ENCODE measurements at regions not wholly inside any gene's neighbourhood (a gene's known extent, or its start where the extent isn't known, plus 50 kb on each side); places are given as distances from the start of the nearest gene placed in this dataset.

DNA sequence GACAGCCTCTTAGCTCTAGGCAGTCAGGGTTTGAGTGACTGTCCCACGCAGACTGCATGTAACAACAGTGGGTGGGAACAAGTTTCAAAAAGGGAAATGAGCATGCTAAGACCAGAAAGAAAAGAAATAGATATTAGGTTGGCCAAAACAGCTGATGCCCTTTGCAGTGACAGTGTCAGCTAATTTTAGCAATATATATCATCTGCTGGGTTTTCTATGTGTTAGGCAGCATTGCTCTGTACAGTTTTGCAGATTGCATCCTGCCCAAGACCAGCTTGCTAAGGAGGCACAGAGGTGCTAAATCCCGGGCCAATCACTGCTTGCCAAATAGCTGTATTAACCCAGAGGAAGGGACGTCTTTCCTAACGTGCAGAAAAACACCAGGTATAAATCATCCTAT is 541.9 kb upstream of the TBX3 start:
- TF ChIP-seq, protein P1, sequence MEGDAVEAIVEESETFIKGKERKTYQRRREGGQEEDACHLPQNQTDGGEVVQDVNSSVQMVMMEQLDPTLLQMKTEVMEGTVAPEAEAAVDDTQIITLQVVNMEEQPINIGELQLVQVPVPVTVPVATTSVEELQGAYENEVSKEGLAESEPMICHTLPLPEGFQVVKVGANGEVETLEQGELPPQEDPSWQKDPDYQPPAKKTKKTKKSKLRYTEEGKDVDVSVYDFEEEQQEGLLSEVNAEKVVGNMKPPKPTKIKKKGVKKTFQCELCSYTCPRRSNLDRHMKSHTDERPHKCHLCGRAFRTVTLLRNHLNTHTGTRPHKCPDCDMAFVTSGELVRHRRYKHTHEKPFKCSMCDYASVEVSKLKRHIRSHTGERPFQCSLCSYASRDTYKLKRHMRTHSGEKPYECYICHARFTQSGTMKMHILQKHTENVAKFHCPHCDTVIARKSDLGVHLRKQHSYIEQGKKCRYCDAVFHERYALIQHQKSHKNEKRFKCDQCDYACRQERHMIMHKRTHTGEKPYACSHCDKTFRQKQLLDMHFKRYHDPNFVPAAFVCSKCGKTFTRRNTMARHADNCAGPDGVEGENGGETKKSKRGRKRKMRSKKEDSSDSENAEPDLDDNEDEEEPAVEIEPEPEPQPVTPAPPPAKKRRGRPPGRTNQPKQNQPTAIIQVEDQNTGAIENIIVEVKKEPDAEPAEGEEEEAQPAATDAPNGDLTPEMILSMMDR (conservative IDR thresholded peaks at IDR 0.05; ENCODE audit: low read length): no peak
- TF ChIP-seq EZH2phosphoT487 (IDR thresholded peaks at IDR 0.05; ENCODE audit: borderline replicate concordance): no peak
- H3K9me2 ChIP-seq (replicated peaks; ENCODE audit: low read depth, low read length): no peaks in the 10 kb centered on the region
- H3K4me2 ChIP-seq (ENCODE audit: low read depth, low read length, poor library complexity, severe bottlenecking): no peak overlapping the region
- H3K4me3 ChIP-seq (ENCODE audit: low read length, poor library complexity, severe bottlenecking): no peak overlapping the region
- H3K4me1 ChIP-seq (ENCODE audit: insufficient read depth, low read length, poor library complexity, severe bottlenecking): no peaks in the 10 kb centered on the region
- no peaks in the 10 kb centered on the region for H3K36me3 ChIP-seq (ENCODE audit: insufficient read depth, low read length)
- no peak overlapping the region for H3K9ac ChIP-seq (ENCODE audit: low read depth, low read length, poor library complexity, severe bottlenecking)
- H3K27me3 ChIP-seq (ENCODE audit: insufficient read depth, low read length, poor library complexity, severe bottlenecking): no peaks in the 10 kb centered on the region
- H3K79me2 ChIP-seq (ENCODE audit: insufficient read depth, low read length): no peaks in the 10 kb centered on the region
- H2AFZ ChIP-seq (ENCODE audit: low read length): no peak overlapping the region
- no peaks in the 10 kb centered on the region for H4K20me1 ChIP-seq (ENCODE audit: insufficient read depth, low read length, poor library complexity, severe bottlenecking)
- no peaks in the 10 kb centered on the region for H3F3A ChIP-seq (ENCODE audit: low read depth)
- no peaks in the 10 kb centered on the region for H3K9me3 ChIP-seq (ENCODE audit: insufficient read depth, low read depth, low read length)

DNA sequence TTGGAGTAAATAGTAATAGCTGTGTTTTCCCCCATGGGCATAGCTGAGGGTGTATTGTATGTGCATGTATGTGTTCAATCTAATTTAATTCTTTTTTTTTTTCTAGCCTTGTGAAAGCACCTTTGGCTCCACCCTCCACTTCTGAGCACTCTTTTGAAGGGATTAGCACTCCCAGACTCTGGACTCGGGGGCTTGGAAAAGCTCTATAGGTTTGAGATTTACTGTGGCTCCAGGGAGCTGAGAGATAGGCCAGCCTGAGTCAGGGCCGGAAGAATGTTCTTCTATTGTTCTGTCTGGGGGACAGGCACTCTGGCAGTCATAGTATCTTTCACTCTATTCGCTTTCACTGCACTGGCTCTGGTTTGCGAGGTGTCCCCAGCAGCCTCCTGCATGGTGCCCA is 540.0 kb upstream of the TBX3 start:
- Histone ChIP-seq H3K4me1 (ENCODE audit: insufficient read depth, low read length, poor library complexity, severe bottlenecking) (no peaks in the 10 kb centered on the region), H4K20me1 (ENCODE audit: insufficient read depth, low read length, poor library complexity, severe bottlenecking) (no peaks in the 10 kb centered on the region), H3K9me3 (ENCODE audit: insufficient read depth, low read depth, low read length) (no peaks in the 10 kb centered on the region), H3K4me3 (ENCODE audit: low read length, poor library complexity, severe bottlenecking) (no peak overlapping the region), H3K9ac (ENCODE audit: low read depth, low read length, poor library complexity, severe bottlenecking) (no peak overlapping the region), H3K79me2 (ENCODE audit: insufficient read depth, low read length) (no peaks in the 10 kb centered on the region), H3K36me3 (ENCODE audit: insufficient read depth, low read length) (no peaks in the 10 kb centered on the region), H3K4me2 (ENCODE audit: low read depth, low read length, poor library complexity, severe bottlenecking) (no peak overlapping the region), H2AFZ (ENCODE audit: low read length) (no peak overlapping the region), H3K27me3 (ENCODE audit: insufficient read depth, low read length, poor library complexity, severe bottlenecking) (no peaks in the 10 kb centered on the region), H3F3A (ENCODE audit: low read depth) (no peaks in the 10 kb centered on the region), H3K9me2 (replicated peaks; ENCODE audit: low read depth, low read length) (no peaks in the 10 kb centered on the region)
- TF ChIP-seq EZH2phosphoT487 (IDR thresholded peaks at IDR 0.05; ENCODE audit: borderline replicate concordance): no peak
- TF ChIP-seq, protein P1 (conservative IDR thresholded peaks at IDR 0.05; ENCODE audit: low read length): no peak

DNA sequence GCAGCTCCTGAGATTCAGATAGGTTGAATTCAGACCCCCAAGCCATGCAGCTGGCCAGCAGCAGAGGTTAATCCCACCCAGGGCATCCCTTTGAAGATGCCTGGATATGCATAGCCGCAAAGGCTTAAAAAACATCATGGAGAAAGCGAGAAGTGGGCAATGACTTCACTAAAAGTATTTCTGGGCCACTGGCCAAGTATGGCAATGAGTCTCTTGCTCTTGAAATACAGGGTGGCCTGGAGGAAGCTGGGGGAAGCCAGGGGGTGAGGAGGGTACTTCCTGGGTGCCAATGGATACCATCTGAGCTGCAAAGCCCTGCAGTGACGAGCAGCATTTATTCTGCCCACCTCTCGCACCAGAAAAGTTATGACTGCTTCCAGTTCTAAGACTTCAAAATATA is 539.3 kb upstream of the TBX3 start:
- no peaks in the 10 kb centered on the region for H3K9me3 ChIP-seq (ENCODE audit: insufficient read depth, low read depth, low read length)
- no peak overlapping the region for H3K4me3 ChIP-seq (ENCODE audit: low read length, poor library complexity, severe bottlenecking)
- H2AFZ ChIP-seq (ENCODE audit: low read length): no peak overlapping the region
- no peak overlapping the region for H3K9ac ChIP-seq (ENCODE audit: low read depth, low read length, poor library complexity, severe bottlenecking)
- H3K27me3 ChIP-seq (ENCODE audit: insufficient read depth, low read length, poor library complexity, severe bottlenecking): no peaks in the 10 kb centered on the region
- no peak overlapping the region for H3K4me2 ChIP-seq (ENCODE audit: low read depth, low read length, poor library complexity, severe bottlenecking)
- H3K9me2 ChIP-seq (replicated peaks; ENCODE audit: low read depth, low read length): no peaks in the 10 kb centered on the region
- H3K4me1 ChIP-seq (ENCODE audit: insufficient read depth, low read length, poor library complexity, severe bottlenecking): no peaks in the 10 kb centered on the region
- H3F3A ChIP-seq (ENCODE audit: low read depth): no peaks in the 10 kb centered on the region
- H3K36me3 ChIP-seq (ENCODE audit: insufficient read depth, low read length): no peaks in the 10 kb centered on the region
- no peaks in the 10 kb centered on the region for H3K79me2 ChIP-seq (ENCODE audit: insufficient read depth, low read length)
- TF ChIP-seq, protein P1 (conservative IDR thresholded peaks at IDR 0.05; ENCODE audit: low read length): no peak
- TF ChIP-seq EZH2phosphoT487 (IDR thresholded peaks at IDR 0.05; ENCODE audit: borderline replicate concordance): no peak
- H4K20me1 ChIP-seq (ENCODE audit: insufficient read depth, low read length, poor library complexity, severe bottlenecking): no peaks in the 10 kb centered on the region

Data from Loucy (cell line).